HG03045 (cell line): ENCODE measurements at regions not wholly inside any gene's neighbourhood (a gene's known extent, or its start where the extent isn't known, plus 50 kb on each side); places are given as distances from the start of the nearest gene placed in this dataset.
"Not testable (repeated sequence)": the region's sequence is repeated elsewhere in the genome, so short reads cannot be mapped to it uniquely, and the experiment has no call there.

ENCODE experiments used
- ATAC-seq: cut with Tn5 transposase; IDR thresholded peaks from one replicate; pipeline ENCODE4 v1.9.1; 2021; ENCODE audit warnings: mild to moderate bottlenecking, moderate library complexity; ENCODE audit not compliant: unreplicated experiment

DNA sequence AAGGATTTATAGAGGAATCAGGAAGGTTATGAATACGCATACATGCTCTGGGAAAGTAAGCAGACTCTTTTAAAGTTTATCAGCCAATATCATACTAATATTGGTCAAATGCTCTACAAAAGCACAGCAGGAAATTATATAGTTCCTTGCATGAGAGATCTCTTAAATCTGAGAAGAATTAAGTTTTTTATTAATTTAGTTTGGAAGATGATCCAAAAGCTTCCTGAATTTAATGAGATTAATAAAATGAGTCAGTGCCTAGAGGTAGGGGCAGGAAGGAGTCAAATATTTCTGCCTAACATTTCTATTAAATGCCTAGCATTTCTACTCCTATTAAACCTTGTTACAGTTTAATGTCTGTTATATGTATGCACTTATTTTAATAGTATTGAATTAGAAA is 1608.2 kb downstream of the GRIK2 start:
- ATAC-seq = no peak

DNA sequence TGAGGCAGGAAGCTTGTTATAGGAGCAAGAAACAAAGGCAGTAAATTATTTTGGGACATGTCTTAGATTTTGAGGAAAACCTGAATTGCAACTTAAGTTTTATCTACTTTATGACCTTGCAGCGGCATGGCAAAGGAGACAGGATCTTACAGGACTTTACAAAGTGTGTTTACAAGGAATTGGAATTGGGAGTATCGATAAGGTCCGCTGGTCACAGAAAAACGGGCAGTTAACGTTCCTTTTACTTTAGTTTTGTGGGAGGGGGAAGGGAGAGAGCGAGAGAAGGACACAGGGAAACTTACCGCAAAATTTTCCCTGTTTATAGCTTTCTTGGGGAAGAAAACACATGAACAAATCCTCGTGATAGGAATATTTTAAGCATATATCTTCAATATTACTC is 1607.2 kb downstream of the GRIK2 start:
- ATAC-seq = no peak

DNA sequence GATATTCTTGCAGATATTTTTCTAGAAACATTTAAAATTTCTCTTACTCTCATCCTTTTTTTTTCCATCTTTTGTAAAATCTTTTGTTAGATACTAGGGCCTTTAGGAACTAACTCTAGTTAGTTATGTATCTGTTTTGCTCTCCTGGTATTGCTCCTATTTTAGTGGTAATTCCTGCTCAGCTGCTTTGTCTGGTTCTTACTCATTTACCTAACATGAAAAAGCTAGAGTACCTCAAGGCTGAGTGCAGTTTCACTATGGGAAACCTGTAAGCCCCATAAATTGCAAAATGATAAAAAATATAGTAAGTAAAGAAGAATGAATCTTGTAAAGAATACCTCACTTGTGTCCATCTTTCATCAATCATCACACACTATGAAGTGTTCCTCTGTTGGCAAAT is 1602.0 kb downstream of the GRIK2 start:
- ATAC-seq = no peak

DNA sequence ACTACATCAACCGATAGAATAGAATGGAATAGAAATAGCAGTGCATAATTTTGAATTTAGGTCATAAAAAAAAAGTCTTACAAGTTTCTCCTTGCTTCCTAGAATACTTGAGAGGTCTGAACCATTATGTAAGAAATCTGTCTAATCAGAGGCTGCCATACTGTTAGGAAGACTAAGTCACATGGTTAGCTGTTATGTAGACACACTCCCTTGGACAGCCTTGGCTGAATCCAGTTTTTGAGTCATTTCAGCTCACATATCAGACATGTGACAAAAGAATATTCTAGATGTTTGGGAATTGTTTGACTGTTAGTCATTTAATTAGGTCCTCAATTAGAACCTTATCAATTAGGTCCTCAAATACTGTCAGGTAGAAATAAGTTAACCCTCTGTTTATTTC is 1601.4 kb downstream of the GRIK2 start:
- no peak for ATAC-seq

DNA sequence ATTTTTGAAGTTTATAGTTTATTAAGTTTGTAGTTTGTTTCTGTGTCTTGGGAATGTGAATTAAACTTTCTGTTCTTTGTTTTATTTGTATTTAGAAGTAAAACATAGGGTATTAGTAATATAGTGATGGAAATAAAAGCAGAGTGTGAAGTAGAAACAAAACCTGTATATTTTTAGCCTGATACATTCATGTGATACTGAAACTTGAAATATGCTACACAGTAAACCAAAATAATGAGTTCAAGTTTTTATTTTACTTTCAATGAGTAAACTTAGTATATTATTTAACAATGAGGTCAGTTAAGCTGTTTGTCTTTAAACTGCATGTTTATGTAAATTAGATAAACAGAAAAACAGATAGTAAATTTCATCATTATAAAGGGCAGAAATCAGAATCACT is 1592.6 kb downstream of the GRIK2 start:
- peak; percentile 83 for ATAC-seq

DNA sequence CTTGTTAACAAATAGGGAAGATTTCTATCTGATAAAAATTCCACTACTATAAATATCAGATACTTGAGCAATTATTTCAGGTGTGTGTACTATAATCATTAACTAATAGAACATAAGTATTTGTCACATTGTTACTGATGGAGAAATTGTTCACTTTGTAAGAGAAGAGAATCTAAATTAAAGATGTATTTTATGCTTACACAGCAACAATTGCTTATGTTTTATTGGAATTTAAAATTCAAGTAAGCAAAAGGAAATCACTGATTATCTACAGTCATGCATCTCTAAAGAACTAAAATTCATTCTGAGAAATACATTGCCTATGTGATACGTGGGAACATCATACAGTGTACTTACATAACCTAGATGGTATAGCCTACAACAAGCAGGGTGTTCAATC is 1590.8 kb downstream of the GRIK2 start:
- ATAC-seq = no peak

DNA sequence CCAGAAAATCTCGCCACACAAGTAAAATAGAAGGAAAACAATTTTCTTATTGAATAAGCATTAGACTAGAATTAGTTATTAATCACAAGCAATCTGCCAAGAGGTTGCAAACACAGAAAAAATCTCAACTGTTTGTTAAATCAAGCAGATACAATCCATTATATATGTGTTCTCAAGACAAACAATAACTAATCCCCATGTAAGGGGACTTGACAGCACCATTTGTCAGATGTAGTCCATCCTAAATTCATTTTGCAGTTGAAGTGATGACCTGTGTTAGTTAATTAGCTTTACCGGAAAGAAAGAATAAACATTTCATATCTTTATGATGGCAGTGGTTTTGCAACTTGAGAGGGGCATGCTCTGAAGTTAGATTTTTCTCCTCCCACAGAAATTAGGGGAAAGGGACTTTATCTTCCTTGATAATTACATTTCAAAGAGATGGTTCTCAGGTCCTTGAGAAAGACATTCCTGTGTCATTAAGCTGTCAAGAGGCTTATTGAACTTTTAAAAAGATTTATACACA is 1588.0 kb downstream of the GRIK2 start:
- no peak for ATAC-seq

DNA sequence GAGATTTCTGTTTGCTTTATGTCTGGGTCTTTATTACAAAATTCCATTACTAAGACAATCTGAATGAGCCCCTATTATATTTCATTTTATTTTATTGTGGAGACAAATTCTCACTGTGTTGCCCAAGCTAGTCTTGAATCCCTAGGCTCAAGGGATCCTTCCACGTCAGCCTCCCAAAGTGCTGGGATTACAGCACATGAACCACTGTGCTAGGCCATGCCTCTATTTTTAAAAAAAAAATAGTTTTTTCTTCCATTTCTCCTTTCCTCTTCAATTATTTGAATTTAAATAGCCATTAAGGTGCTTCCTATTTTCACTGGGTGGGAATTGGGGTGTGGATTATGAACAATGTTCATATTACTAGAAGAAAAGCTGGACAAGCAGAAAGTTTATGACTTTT is 1587.4 kb downstream of the GRIK2 start:
- no peak for ATAC-seq

DNA sequence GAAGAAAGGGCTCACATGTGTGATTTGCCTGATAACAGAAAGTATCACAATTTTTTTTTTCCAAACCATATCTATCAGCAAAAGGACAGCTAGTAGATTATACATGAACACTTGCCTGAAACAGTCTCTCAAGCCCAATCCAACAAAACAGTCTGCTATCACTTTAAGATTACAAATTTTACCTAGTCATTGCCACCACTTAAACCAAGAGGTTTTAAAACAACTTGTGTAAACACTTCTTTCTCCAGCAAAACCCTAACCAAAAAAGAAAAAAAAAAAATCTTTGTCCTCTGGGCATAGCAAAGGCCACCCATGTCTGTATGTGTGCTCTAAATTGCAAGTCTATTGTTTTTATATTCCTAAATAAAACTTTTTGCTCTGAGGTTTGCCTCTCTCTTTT is 1568.4 kb downstream of the GRIK2 start:
- no peak for ATAC-seq

DNA sequence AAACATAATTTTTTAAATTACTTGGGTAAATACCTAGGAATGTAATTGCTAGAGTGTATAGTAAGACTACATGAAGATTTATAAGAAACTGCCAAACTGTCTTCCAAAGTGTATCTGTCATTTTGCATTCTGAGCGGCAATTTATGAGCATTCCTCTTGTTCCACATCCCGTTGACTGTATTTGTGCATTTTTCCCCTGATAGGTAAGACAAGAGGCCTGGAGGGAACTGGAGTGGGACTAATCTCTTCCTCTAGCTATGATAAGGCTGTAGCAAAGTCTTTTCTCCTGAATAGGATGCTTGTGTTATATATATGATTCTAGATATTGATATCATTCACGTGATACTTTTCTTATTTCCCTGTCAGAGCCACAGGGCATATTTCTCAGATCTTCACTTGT is 1557.5 kb downstream of the GRIK2 start:
- no peak for ATAC-seq

DNA sequence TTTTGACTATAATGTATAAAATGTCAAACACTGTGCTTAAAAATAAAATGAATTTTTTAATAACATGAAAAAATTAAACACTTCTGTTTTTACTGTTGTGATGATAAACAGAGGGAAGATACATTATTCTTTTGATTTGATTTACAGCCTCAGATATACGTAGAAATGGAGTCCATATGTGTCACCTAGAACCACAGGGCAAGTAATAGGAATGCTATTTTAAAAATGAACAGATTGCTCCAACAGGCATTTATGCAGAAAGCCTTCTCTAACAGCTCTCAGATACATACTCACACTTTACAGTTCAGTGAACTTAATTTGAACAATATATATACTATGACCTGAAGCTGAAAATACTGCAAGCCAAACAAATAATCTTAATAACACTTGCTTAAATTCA is 1551.0 kb downstream of the GRIK2 start:
- ATAC-seq = no peak

DNA sequence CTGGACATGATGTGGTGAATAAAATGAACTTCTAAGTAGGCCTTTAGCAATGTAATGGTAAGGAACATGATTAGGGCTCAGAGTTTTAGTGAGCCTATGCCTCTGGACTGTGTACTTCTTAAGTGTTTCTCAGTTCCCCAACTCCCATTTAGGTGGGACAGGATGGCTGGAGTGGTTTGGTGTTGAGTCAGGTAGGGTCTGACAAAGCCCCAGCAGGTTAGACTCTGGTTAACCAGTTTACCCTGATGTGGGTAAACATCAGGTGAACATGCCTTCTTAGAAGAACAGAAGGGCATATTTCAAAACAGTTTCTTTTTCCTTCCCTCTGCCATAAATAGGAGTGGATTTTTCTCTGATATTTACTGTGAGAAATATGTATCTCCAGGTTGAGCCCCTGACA is 1548.7 kb downstream of the GRIK2 start:
- ATAC-seq = no peak

DNA sequence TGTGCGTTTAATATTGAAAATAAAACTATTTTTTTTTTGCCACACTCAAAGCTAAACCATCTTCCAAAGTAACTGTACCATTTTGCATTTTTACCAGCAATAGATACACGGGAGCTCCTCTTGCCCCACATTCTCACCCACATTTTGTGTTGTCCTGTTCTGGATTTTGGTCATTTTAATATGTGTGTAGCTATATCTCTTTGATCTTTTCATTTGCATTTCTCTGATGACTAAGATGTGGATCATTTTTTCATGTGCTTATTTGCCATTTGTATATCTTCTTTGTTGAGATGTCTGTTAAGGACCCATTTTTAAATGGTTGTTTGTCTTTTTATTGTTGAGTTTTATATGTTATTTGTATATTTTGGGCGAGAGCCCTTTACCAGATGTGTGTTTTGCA is 1543.5 kb downstream of the GRIK2 start:
- ATAC-seq = no peak

DNA sequence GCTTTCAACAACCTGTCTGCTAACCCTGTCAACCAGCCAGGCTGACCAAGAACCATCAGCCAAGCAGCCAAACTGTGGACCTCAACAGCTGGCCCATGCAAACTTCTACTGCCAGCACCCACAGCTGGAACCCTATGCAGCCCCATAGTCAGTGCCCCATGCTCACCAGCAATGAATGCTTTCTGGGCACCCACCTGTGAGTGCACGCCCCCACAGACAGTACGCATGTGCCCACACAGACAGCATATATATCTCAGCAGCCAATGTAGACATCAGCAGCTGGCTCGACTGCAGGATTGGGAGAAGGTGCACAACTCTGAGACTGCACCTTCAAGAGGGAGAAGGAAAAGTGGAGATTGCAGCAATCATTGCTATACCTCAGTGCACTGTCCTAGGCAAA is 1534.6 kb downstream of the GRIK2 start:
- no peak for ATAC-seq

DNA sequence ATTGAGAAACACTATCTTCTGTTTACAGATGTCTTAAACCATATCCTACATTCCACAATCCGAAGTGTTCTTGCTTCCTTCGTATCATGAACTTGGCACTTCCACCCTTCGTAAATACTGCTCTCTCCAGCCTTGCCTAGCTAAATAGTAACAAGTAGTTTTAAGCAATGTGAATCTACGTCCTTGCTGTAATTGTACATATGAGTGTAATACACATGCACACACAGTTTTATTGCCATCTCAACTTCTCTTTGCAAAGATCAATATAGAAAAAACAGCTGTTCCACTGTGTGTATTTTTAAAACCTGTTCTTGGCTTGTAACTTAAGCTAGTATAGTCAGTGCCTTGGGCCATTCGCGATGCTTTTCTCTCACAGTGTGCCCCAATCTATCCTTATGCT is 1524.7 kb downstream of the GRIK2 start:
- ATAC-seq = no peak

DNA sequence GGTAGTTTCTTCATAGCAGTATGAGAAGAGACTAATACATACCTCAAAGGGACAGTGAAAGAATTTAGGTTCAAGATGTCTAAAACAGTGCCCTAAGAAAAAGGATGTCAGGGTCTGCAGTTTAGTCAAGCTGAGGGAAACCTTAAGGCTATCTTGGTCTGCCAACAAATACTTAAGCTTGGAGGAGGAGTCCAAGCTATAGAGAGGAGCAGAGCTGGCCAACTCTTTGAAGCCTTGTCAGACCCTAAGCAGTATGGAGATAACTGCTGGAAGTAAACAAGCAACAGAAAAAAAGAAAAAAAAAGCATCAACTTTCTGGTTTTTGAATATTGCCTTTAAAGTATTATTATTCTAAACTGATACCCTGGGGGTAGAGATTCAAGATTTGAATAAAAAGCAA is 1518.1 kb downstream of the GRIK2 start:
- ATAC-seq = no peak

DNA sequence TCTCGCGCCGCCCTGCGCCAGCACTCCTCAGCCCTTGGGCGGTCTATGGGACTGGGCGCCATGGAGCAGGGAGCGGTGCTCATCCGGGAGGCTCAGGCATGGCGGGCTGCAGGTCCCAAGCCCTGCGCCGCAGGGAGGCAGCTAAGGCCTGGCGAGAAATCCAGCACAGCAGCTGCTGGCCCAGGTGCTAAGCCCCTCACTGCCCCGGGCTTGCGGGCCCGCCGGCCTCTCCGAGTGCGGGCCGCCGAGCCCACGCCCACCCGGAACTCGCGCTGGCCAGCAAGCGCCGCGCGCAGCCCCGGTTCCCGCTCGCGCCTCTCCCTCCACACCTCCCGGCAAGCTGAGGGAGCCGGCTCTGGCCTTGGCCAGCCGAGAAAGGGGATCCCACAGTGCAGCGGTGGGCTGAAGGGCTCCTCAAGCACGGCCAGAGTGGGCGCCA is 1517.2 kb downstream of the GRIK2 start:
- ATAC-seq = not testable (repeated sequence)

DNA sequence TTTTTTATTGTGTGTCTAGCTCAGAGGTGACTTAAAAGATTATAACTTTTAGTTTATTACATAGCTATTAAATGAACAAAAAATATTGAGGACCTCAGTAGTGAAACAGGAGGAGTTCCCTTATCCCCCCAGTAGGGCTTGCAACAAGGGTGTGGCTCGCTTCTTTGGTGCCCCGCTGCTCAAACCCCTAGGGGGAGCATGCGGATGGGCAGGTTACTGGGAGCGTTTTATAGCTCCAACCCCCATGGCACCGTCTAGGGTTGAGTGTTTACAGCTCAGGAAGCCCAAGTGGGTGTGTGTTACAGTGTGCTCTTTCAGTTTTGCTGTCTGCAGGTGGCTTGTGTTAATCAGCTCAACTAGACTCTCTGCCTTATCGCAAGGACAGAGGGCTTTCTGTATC is 1513.7 kb downstream of the GRIK2 start:
- ATAC-seq = no peak

DNA sequence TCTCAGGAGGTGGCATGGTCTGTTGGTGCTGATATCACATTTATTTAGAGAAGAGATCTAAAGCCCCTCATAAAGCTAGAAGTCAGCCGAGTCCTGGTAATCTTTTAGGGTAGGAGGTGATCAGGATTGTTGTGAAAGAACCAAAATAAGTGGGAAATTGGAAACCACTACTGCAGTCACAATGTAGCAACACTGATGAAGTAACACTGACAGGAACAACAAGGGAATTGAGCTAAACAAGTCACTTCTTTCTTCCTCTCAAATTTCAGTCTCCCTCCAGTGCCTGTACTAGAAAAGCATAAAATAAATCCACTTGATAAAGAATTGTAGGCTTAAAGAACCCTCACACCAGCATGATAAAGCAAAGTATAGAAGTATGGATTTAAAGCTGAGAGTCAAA is 1509.0 kb downstream of the GRIK2 start:
- ATAC-seq = no peak

DNA sequence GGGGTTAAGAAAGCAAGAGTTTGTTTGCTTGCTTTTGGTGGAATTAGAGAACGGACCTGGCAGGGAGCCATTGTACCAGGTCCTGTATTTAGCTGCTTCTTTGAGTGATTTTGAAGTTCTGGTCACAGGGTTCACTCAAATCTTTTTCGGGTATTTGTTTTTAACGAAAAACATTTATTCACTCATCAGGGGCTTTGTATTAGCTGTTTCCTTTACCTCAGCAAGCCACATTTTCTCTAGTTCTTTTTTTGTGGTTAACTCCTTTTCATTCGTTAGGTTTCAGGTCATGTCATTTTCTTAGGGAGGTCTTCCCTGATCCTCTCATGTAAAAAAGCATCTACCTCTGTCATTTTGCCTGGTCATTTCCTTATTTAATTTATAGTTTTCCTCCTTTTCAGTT is 1502.2 kb downstream of the GRIK2 start:
- ATAC-seq = no peak

DNA sequence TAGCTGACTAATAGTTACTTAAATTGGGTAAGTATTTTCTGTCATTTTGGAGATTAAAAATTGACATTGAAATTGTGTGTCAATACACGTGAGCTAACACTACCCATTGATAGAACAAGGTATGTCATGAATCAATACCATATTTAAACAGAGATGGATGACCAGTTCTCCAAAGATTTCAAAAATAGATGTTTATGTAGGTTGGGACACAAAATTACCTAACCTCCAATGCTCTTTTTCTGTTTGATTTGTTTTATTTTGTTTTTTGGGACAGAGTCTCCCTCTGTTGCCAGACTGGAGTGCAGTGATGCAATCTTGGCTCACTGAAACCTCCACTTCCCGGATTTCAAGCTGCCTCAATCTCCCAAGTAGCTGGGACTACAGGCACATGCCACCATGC is 1491.7 kb downstream of the GRIK2 start:
- ATAC-seq = no peak

DNA sequence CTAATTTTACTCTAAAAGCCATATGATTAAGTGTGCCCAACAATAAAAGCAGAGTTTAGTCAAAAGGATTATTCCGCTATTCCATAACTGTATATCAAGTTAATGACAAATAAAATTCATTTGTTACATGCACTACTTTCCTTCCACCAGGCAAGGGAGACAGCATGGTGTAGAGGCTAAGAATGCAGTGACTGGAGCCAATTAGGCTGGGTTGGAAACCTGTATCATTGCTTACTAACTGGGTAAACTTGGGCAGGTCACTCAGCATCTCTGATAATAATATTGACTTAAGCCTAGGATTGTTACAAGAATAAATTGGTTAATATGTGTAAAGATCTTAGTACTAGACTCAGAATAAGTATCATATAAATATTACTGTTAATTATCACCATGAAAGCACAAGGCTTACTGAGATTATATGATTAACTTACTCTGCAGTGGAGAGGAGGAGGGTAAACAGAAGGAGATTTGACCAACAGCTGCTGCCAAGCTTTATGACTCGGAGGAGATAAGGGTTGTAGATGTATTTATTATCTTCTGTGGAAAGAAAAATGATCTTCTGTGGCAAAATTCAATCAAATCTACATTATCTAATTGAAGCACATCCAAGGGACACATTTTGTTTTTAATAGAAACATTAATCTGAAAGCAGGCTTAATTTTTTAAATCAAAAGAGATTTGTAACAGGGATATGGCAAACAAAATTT is 1459.9 kb downstream of the GRIK2 start:
- ATAC-seq = no peak

DNA sequence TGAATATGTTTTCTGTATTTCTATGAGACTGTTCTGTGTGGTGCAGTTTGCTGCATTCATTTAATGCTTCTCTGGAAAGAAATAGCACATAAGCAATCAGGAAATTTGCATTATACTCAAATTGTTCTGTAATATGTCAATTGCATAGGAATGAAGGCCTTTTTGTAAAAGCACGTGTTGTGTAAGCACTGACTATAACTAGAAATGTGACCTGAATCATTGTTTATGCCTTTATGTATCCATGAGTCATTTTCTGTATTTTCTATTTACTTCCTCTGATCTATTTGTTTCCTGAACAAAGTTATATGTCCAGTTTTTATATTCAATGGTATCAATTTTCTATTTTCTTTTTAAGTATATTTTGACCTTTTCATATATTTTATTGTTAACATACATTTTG is 1455.3 kb downstream of the GRIK2 start:
- no peak for ATAC-seq
